Head of caudate nucleus (tissue), 42 donors: ENCODE measurements at regions not wholly inside any gene's neighbourhood (a gene's known extent, or its start where the extent isn't known, plus 50 kb on each side); places are given as distances from the start of the nearest gene placed in this dataset.

Source experiments
- DNase-seq, 42 donors: peaks; one replicate each; pipeline versions ENCODE4 v3.0.0 to v3.0.0-alpha.2; 2020 to 2021; ENCODE audit warnings: mixed read lengths in 7 of 42
- intact Hi-C: fragments of 100-400 bp; cut with DNase I; formaldehyde crosslinking; loops from one replicate; pipeline ENCODE4 v1.15.0; 2022

GRCh38 chr6:98581705-98582104 is 252.7 kb upstream of the POU3F2 start:
- DNase-seq, result no peak
- intact Hi-C loops, result no loop called here

- intact Hi-C loops, result no loop called here
- DNase-seq, result no peak
These were observed 250.9 kb upstream of the POU3F2 start for GRCh38 chr6:98583506-98583905.

GRCh38 chr6:98586163-98586562 is 248.2 kb upstream of the POU3F2 start:
- intact Hi-C loops, result no loop called here
- peak in 11 of 42 donors; percentile 12 to 59 (median 30) for DNase-seq

GRCh38 chr6:98587555-98587954 is 246.8 kb upstream of the POU3F2 start:
- DNase-seq, result no peak
- intact Hi-C loops, result no loop called here

- no peak for DNase-seq
- intact Hi-C loops, result no loop called here
These were observed 244.8 kb upstream of the POU3F2 start for GRCh38 chr6:98589536-98589935.

GRCh38 chr6:98590136-98590681 is 244.2 kb upstream of the POU3F2 start:
- DNase-seq, result no peak

GRCh38 chr6:98590997-98591396 is 243.4 kb upstream of the POU3F2 start:
- intact Hi-C loops, result no loop called here
- no peak for DNase-seq

More at GRCh38 chr6:98590136-98590681, 244.2 kb upstream of the POU3F2 start:
- intact Hi-C loops, result no loop called here

- no peak for DNase-seq
- intact Hi-C loops, result no loop called here
These were observed 240.7 kb upstream of the POU3F2 start for GRCh38 chr6:98593676-98594075.

GRCh38 chr6:98601716-98602115 is 232.7 kb upstream of the POU3F2 start:
- no peak for DNase-seq
- intact Hi-C loops, result no loop called here

GRCh38 chr6:98605705-98606104 is 228.7 kb upstream of the POU3F2 start:
- DNase-seq, result no peak
- intact Hi-C loops, result no loop called here

- DNase-seq, result peak in 1 of 42 donors; percentile 40
- intact Hi-C loops, result no loop called here
These were observed 207.1 kb upstream of the POU3F2 start for GRCh38 chr6:98627129-98627775.

- intact Hi-C loops, result no loop called here
- no peak for DNase-seq
These were observed 200.5 kb upstream of the POU3F2 start for GRCh38 chr6:98633886-98634285.

GRCh38 chr6:98634569-98634968 is 199.8 kb upstream of the POU3F2 start:
- intact Hi-C loops, result no loop called here
- no peak for DNase-seq

- peak in 1 of 42 donors; percentile 36 for DNase-seq
- intact Hi-C loops, result no loop called here
These were observed 199.2 kb upstream of the POU3F2 start for GRCh38 chr6:98635191-98635590.

GRCh38 chr6:98636941-98637340 is 197.4 kb upstream of the POU3F2 start:
- DNase-seq, result no peak
- intact Hi-C loops, result no loop called here

- no peak for DNase-seq
- intact Hi-C loops, result no loop called here
These were observed 195.2 kb upstream of the POU3F2 start for GRCh38 chr6:98639089-98639635.

- intact Hi-C loops, result loop anchor here (10.0 kb wide), 1 partner anchor 194 kb away; the partner anchor contains the start of gene POU3F2
- DNase-seq, result no peak
These were observed 194.0 kb upstream of the POU3F2 start for GRCh38 chr6:98640366-98640765.

- peak in 31 of 42 donors; percentile 10 to 79 (median 45) for DNase-seq
- intact Hi-C loops, result loop anchor here (10.0 kb wide), 1 partner anchor 193 kb away; the partner anchor contains the start of gene POU3F2
These were observed 192.2 kb upstream of the POU3F2 start for GRCh38 chr6:98641949-98642719.

- intact Hi-C loops, result loop anchor here (10.0 kb wide), 1 partner anchor 191 kb away; the partner anchor contains the start of gene POU3F2
- no peak for DNase-seq
These were observed 190.3 kb upstream of the POU3F2 start for GRCh38 chr6:98644063-98644462.
